ENCODE measurements at regions not wholly inside any gene's neighbourhood (a gene's known extent, or its start where the extent isn't known, plus 50 kb on each side); places are given as distances from the start of the nearest gene placed in this dataset.

- no peak for TF ChIP-seq CTCF (IDR thresholded peaks at IDR 0.05; ENCODE audit: low read depth, low read length)
- TF ChIP-seq POLR2A (IDR thresholded peaks at IDR 0.05; ENCODE audit: extremely low read depth, insufficient read length) = no peak
These were observed 112.5 kb downstream of the C4orf33 start for GRCh38 chr4:129208481-129208880.
